Mesenchymal stem cell (in vitro differentiated cells and primary cell): ENCODE measurements at regions not wholly inside any gene's neighbourhood (a gene's known extent, or its start where the extent isn't known, plus 50 kb on each side); places are given as distances from the start of the nearest gene placed in this dataset.

Experiments used
- DNase-seq: peaks from one replicate; pipeline ENCODE4 v3.0.0-alpha.2; 2013
- H2AFZ ChIP-seq: one replicate; pipeline ENCODE4 v1.6.1; 2013; ENCODE audit warnings: low read depth, mild to moderate bottlenecking, control low read depth, inconsistent platforms, low read length, moderate library complexity
- H2AK5ac ChIP-seq: 2 replicates; pipeline ENCODE4 v1.6.1; 2013; ENCODE audit warnings: low read length, moderate library complexity, mild to moderate bottlenecking, inconsistent platforms; ENCODE audit not compliant: severe bottlenecking
- H2BK120ac ChIP-seq: one replicate; pipeline ENCODE4 v1.6.1; 2013; ENCODE audit warnings: low read depth, mild to moderate bottlenecking, inconsistent platforms, low read length, moderate library complexity
- H2BK12ac ChIP-seq, 2 experiments: one replicate each; pipeline ENCODE4 v1.6.1; 2013; ENCODE audit warnings: inconsistent platforms in 2 of 2, low read length in 2 of 2, mild to moderate bottlenecking in 2 of 2, moderate library complexity in 2 of 2, control low read depth in 1 of 2
- H2BK15ac ChIP-seq: one replicate; pipeline ENCODE4 v1.6.1; 2013; ENCODE audit warnings: mild to moderate bottlenecking, low read depth, inconsistent platforms; ENCODE audit not compliant: poor library complexity, severe bottlenecking
- H2BK5ac ChIP-seq: 2 replicates; pipeline ENCODE4 v1.6.1; 2013; ENCODE audit warnings: low read depth, mild to moderate bottlenecking, low read length, control low read depth, inconsistent platforms; ENCODE audit not compliant: poor library complexity, severe bottlenecking
- H3K14ac ChIP-seq, 2 experiments: one replicate each; pipeline ENCODE4 v1.6.1; 2013; ENCODE audit warnings: inconsistent platforms in 2 of 2, low read length in 2 of 2, control low read depth in 1 of 2, mild to moderate bottlenecking in 1 of 2, moderate library complexity in 1 of 2
- H3K18ac ChIP-seq, 2 experiments: one replicate each; pipeline ENCODE4 v1.6.1; 2013; ENCODE audit warnings: inconsistent platforms in 2 of 2, low read length in 2 of 2, control low read depth in 1 of 2, low read depth in 1 of 2, mild to moderate bottlenecking in 1 of 2
- H3K23ac ChIP-seq, 2 experiments: one replicate each; pipeline ENCODE4 v1.6.1; 2013; ENCODE audit warnings: inconsistent platforms in 2 of 2, low read length in 2 of 2, mild to moderate bottlenecking in 2 of 2, moderate library complexity in 2 of 2, control low read depth in 1 of 2
- H3K27ac ChIP-seq: 2 replicates; pipeline ENCODE4 v1.5.1; 2013; ENCODE audit warnings: mild to moderate bottlenecking, moderate library complexity, low read length, control low read depth, inconsistent platforms; ENCODE audit not compliant: poor library complexity, severe bottlenecking
- H3K27me3 ChIP-seq, 2 experiments: 2 replicates each; pipeline versions ENCODE4 v1.6.1 to v1.7.0; 2013; ENCODE audit warnings: low read length in 2 of 2, mild to moderate bottlenecking in 2 of 2, moderate library complexity in 2 of 2, control low read depth in 1 of 2, inconsistent platforms in 1 of 2; ENCODE audit not compliant: control insufficient read depth in 1 of 2, insufficient read depth in 1 of 2
- H3K36me3 ChIP-seq, 2 experiments: 2 replicates each; pipeline versions ENCODE4 v1.6.1 to v1.7.0; 2013; ENCODE audit warnings: low read length in 2 of 2, control low read depth in 1 of 2, inconsistent platforms in 1 of 2, low read depth in 1 of 2, mild to moderate bottlenecking in 1 of 2; ENCODE audit not compliant: insufficient read depth in 2 of 2, control insufficient read depth in 1 of 2
- H3K4ac ChIP-seq, 2 experiments: one replicate each; pipeline ENCODE4 v1.6.1; 2013; ENCODE audit warnings: inconsistent platforms in 2 of 2, low read length in 2 of 2, mild to moderate bottlenecking in 2 of 2, moderate library complexity in 2 of 2, control low read depth in 1 of 2, low read depth in 1 of 2
- H3K4me1 ChIP-seq: 2 replicates; pipeline ENCODE4 v1.6.1; 2013; ENCODE audit warnings: low read depth, low read length, control low read depth; ENCODE audit not compliant: control insufficient read depth, insufficient read depth
- H3K4me2 ChIP-seq: 2 replicates; pipeline ENCODE4 v1.6.1; 2013; ENCODE audit warnings: low read length, mild to moderate bottlenecking, inconsistent platforms; ENCODE audit not compliant: poor library complexity, severe bottlenecking
- H3K4me3 ChIP-seq, 2 experiments: 2 replicates each; pipeline versions ENCODE4 v1.5.1 to v1.7.0; 2013; ENCODE audit warnings: low read length in 2 of 2, mild to moderate bottlenecking in 2 of 2, control low read depth in 1 of 2, low read depth in 1 of 2; ENCODE audit not compliant: insufficient read depth in 1 of 2
- H3K79me1 ChIP-seq: replicated peaks from 2 replicates; pipeline ENCODE4 v1.6.1; 2013; ENCODE audit warnings: mild to moderate bottlenecking, control low read depth, low read length, inconsistent platforms; ENCODE audit not compliant: poor library complexity, severe bottlenecking
- H3K9ac ChIP-seq: 2 replicates; pipeline ENCODE4 v1.7.0; 2013; ENCODE audit warnings: mild to moderate bottlenecking, low read length, moderate library complexity
- H3K9me3 ChIP-seq: 2 replicates; pipeline ENCODE4 v1.7.0; 2013; ENCODE audit warnings: mild to moderate bottlenecking, low read length; ENCODE audit not compliant: control insufficient read depth
- H4K8ac ChIP-seq: one replicate; pipeline ENCODE4 v1.6.1; 2013; ENCODE audit warnings: inconsistent platforms, mild to moderate bottlenecking, low read length, moderate library complexity
- H4K91ac ChIP-seq: one replicate; pipeline ENCODE4 v1.6.1; 2013; ENCODE audit warnings: mild to moderate bottlenecking, low read length, inconsistent platforms
- WGBS: methylation state at CpG from one replicate; pipeline ENCODE4 v1.1.7; 2013; ENCODE audit warnings: mixed read lengths; 5-methylcytosine and 5-hydroxymethylcytosine counted together

DNA sequence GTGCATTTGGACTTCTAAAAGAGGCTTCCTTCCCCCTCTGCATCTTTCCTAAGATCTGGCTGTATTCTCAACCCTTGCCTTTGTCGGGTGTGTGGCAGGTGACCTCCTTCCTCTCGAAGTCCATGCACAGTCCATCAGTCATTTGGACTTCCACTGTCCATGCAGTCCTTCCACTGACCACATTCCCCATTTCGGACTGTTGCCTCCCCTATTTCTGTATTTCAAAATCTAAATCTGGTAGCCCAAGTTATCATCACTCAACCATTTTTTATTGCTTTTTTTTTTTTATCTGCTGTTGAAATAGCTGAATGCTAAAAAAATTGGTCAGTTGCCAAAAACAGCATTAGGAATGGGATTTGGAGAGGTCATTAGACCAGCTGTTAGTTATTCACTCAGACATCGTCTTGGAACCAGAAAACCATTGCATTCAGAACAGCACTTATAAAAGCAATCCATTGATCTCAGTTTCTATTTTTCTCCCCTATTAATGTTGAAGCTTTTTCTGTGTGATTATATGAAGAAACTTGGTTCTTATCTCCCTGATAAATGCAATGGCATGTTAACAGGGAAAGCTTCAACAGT, 575.6 kb downstream of the KIF20B start:
- no peak overlapping the region for H3K23ac ChIP-seq
- no peak overlapping the region for H3K9ac ChIP-seq
- H3K9me3 ChIP-seq: no peaks in the 10 kb centered on the region
- H3K79me1 ChIP-seq: no peaks in the 10 kb centered on the region
- H4K91ac ChIP-seq: no peak overlapping the region
- H3K4me1 ChIP-seq: no peaks in the 10 kb centered on the region
- H4K8ac ChIP-seq: no peak overlapping the region
- no peak overlapping the region for H3K4me2 ChIP-seq
- H2BK5ac ChIP-seq: no peak overlapping the region
- no peak overlapping the region for H3K27ac ChIP-seq
- H2BK15ac ChIP-seq: no peak overlapping the region
- H3K18ac ChIP-seq: peak overlapping the region in 1 of 2 experiments; percentile 62
- WGBS: 98% methylated on average over 3 of the region's 4 CpGs
- no peaks in the 10 kb centered on the region for H3K27me3 ChIP-seq
- no peak overlapping the region for H2AK5ac ChIP-seq
- H3K36me3 ChIP-seq: no peaks in the 10 kb centered on the region
- no peak overlapping the region for H3K4me3 ChIP-seq
- no peak overlapping the region for H3K14ac ChIP-seq
- no peak overlapping the region for H2BK120ac ChIP-seq
- no peak overlapping the region for H2AFZ ChIP-seq
- H3K4ac ChIP-seq: no peak overlapping the region
- H2BK12ac ChIP-seq: no peak overlapping the region
- no peak for DNase-seq

DNA sequence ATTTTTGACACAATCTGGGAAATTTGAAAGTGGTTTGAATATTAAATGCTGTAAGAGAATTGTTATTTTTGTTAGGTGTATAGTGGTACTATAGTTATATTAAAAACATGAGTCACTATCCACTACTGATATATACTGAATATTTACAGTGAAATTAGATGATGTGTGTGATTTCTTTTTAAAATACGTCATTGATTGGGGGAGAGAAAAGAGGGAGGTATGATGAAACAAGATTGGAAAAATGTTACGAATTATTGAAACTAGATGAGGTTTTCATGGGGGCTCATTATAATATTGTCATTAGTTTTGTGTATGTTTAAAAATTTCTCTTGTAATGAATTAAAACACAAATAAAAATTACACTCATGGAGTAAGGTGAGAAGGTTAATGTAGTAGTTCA, 571.4 kb downstream of the HTR7 start:
- Histone ChIP-seq H3K14ac (no peak overlapping the region), H3K23ac (no peak overlapping the region), H2AK5ac (no peak overlapping the region), H2BK15ac (no peak overlapping the region), H3K27ac (no peak overlapping the region), H2BK120ac (no peak overlapping the region), H2BK12ac (no peak overlapping the region), H3K36me3 (no peaks in the 10 kb centered on the region), H3K27me3 (no peaks in the 10 kb centered on the region), H3K4me2 (no peak overlapping the region), H4K8ac (no peak overlapping the region), H3K4me3 (no peak overlapping the region), H2BK5ac (no peak overlapping the region), H3K4me1 (no peaks in the 10 kb centered on the region), H3K79me1 (no peaks in the 10 kb centered on the region), H4K91ac (no peak overlapping the region), H2AFZ (no peak overlapping the region), H3K9me3 (no peaks in the 10 kb centered on the region), H3K18ac (no peak overlapping the region), H3K9ac (no peak overlapping the region), H3K4ac (no peak overlapping the region)
- DNase-seq: no peak
- WGBS: 100% methylated on average over 2 of the region's 2 CpGs

DNA sequence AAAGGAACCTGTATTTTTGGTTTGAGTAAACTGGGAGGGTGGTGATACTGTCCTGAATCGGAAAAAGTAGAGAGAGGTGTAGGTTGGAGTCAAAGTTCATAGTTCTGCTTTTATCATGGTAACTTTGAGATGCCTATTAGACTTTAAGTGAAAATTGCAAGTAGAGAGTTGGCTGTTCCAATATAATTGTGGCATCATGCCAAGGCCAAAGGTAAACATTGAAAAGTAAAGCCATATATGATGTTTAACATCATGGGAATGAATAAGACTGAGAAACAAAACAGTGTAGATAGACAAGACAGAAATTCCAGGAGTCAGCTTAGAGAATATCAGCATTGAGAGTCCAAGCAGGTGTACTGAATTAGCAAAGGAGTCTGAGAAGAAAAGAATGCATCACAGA, 570.9 kb downstream of the HTR7 start:
- Histone ChIP-seq H3K14ac (no peak overlapping the region), H3K23ac (no peak overlapping the region), H3K9me3 (no peaks in the 10 kb centered on the region), H3K18ac (no peak overlapping the region), H3K27ac (no peak overlapping the region), H2AK5ac (no peak overlapping the region), H2BK12ac (no peak overlapping the region), H4K8ac (no peak overlapping the region), H3K9ac (no peak overlapping the region), H3K4ac (no peak overlapping the region), H3K4me3 (no peak overlapping the region), H2BK15ac (no peak overlapping the region), H3K27me3 (no peaks in the 10 kb centered on the region), H2BK5ac (no peak overlapping the region), H2AFZ (no peak overlapping the region), H4K91ac (no peak overlapping the region), H3K4me2 (no peak overlapping the region), H2BK120ac (no peak overlapping the region), H3K79me1 (no peaks in the 10 kb centered on the region), H3K36me3 (no peaks in the 10 kb centered on the region), H3K4me1 (no peaks in the 10 kb centered on the region)
- DNase-seq: no peak
- 99% methylated on average over 1 of the region's 1 CpG for WGBS

DNA sequence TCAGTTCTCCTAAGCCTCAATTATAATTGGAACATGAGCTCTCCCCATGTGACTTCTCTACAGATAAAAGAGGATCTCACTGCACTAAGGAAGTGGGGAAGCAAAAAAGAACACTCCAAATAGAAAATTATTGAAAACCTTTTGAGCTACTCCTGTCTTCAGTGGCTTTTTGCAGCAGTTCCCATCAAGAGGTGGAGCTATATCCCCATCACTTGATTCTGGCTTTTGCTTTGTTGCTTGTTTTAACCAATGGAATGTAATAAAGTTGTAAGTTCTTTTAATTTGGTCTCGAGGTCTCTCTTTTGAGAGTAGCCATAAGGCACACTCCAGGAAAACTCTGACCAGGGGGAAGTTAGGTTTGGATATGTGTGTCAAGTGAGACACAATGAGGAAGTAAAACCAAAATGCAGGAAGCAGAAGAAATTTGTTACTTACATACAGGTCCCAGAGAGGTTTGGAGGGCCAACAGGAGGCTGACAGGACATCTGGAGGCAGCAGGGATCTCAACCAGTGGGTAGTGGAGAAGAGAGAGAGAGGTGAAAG, 569.4 kb downstream of the HTR7 start:
- no peaks in the 10 kb centered on the region for H3K79me1 ChIP-seq
- no peak overlapping the region for H2BK5ac ChIP-seq
- H3K9me3 ChIP-seq: no peaks in the 10 kb centered on the region
- no peak overlapping the region for H2BK12ac ChIP-seq
- 43% methylated on average over 1 of the region's 1 CpG for WGBS
- no peak overlapping the region for H2BK120ac ChIP-seq
- H3K18ac ChIP-seq: peak overlapping the region in 1 of 2 experiments; percentile 73
- H3K27me3 ChIP-seq: no peaks in the 10 kb centered on the region
- no peak overlapping the region for H3K14ac ChIP-seq
- no peak overlapping the region for H3K9ac ChIP-seq
- no peaks in the 10 kb centered on the region for H3K4me1 ChIP-seq
- no peaks in the 10 kb centered on the region for H3K36me3 ChIP-seq
- H2AK5ac ChIP-seq: no peak overlapping the region
- no peak overlapping the region for H4K91ac ChIP-seq
- no peak overlapping the region for H3K27ac ChIP-seq
- peak; percentile 55 for DNase-seq
- H3K23ac ChIP-seq: no peak overlapping the region
- H2AFZ ChIP-seq: no peak overlapping the region
- H2BK15ac ChIP-seq: no peak overlapping the region
- H3K4me2 ChIP-seq: no peak overlapping the region
- H3K4me3 ChIP-seq: no peak overlapping the region
- no peak overlapping the region for H3K4ac ChIP-seq
- H4K8ac ChIP-seq: no peak overlapping the region
